Activated CD8-positive, alpha-beta memory T cell treated with anti-CD3 and anti-CD28 coated beads for 36 hours (primary cell): ENCODE measurements at regions not wholly inside any gene's neighbourhood (a gene's known extent, or its start where the extent isn't known, plus 50 kb on each side); places are given as distances from the start of the nearest gene placed in this dataset.

ENCODE experiments used
- CTCF ChIA-PET: fragments of 350-600 bp; sonication (Branson Sonifier 250); formaldehyde crosslinking; loops from one replicate; lab custom pipeline; 2021; ENCODE audit warnings: antibody characterized with exemption; lab: Charles Lee
- POLR2A ChIA-PET: fragments of 350-600 bp; sonication (Branson Sonifier 250); formaldehyde crosslinking; loops from one replicate; lab custom pipeline; 2021; ENCODE audit warnings: antibody characterized with exemption; lab: Charles Lee

- CTCF ChIA-PET = no interaction called here
- POLR2A ChIA-PET = no interaction called here
These were observed 609.2 kb upstream of the BRINP3 start for GRCh38 chr1:191086910-191087309.

GRCh38 chr1:191096405-191096804 is 618.7 kb upstream of the BRINP3 start:
- CTCF ChIA-PET = no interaction called here
- POLR2A ChIA-PET = no interaction called here

- POLR2A ChIA-PET = no interaction called here
These were observed 622.0 kb upstream of the BRINP3 start for GRCh38 chr1:191099696-191100095.

DNA sequence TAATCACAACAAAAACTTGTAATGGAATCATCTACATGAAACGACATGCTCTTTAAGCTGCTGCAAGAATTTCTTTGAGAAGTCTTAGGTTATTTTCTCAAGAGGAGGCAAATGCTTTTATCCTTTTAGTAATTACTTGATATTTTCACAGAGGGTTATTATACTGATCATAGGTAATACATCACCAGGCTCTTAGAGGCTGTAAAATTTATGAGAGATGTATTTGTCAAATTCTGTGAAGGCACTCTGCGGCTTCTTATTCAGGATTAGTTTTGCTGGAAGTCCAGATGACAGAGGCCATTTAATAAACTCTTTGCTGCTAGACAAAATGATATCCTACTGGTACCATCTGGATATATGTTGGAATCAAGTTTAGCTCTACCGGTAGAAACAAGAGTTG is 624.3 kb upstream of the BRINP3 start:
- CTCF ChIA-PET = no interaction called here
- POLR2A ChIA-PET = no interaction called here

More at GRCh38 chr1:191099696-191100095, 622.0 kb upstream of the BRINP3 start:
- CTCF ChIA-PET = no interaction called here

DNA sequence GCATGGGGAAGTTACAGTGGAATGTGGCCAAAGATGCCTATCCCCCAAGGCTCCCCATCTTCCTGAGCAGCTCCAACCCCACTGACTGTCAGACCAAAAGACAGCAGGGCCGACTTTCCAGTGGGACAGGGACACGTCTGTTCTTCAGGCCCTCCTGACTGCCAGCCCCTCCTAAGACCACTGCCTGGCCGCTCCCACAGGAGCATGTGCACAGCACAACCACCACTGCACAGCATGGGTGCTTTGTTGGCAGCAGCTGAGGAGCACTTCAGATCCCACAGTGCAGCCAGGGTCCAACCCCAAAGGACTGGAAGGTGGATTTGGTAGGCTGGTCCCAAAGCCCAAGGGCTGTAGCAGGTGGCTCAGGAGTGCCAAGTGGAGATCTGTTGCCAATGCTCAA is 648.3 kb upstream of the BRINP3 start:
- ChIA-PET POLR2A (no interaction called here), CTCF (no interaction called here)

GRCh38 chr1:191134796-191135195 is 657.1 kb upstream of the BRINP3 start:
- POLR2A ChIA-PET = no interaction called here
- CTCF ChIA-PET = no interaction called here

GRCh38 chr1:191140038-191140437 is 662.4 kb upstream of the BRINP3 start:
- ChIA-PET CTCF (no interaction called here), POLR2A (no interaction called here)

- CTCF ChIA-PET = no interaction called here
These were observed 665.1 kb upstream of the BRINP3 start for GRCh38 chr1:191142748-191143147.

DNA sequence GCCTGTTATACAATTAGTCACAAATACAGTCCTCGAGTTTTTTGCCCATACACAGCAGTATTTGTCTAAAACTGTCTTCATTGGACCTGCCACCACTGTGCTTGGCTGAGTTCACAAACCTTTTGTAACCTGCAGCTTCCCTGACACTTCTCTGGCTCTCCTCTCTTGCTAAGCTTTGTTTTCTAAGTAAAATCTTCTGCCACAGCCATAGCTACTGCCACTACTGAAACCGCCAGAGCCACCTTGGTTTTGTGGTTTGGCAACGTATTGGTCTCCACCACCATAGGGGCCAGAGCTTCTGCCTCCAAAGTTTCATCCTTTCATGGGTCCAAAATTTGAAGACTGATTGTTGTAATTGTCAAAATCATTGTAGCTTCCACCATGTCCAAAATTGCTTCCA is 668.2 kb upstream of the BRINP3 start:
- ChIA-PET POLR2A (no interaction called here), CTCF (no interaction called here)

More at GRCh38 chr1:191142748-191143147, 665.1 kb upstream of the BRINP3 start:
- POLR2A ChIA-PET = no interaction called here

DNA sequence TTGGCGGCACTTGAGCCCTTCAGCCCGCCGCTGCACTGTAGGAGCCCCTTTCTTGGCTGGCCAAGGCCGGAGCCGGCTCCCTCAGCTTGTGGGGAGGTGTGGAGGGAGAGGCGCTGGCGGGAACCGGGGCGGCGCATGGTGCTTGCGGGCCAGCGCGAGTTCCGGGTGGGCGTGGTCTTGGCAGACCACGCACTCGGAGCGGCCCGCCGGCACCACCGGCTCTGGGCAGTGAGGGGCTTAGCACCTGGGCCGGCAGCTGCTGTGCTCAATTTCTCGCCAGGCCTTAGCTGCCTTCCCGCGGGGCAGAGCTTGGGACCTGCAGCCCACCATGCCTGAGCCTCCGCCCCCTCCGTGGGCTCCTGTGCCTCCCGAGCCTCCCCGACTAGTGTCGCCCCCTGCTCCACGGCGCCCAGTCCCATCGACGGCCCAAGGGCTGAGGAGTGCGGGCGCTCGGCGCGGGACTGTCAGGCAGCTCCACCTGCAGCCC is 673.7 kb upstream of the BRINP3 start:
- CTCF ChIA-PET = no interaction called here
- POLR2A ChIA-PET = no interaction called here

DNA sequence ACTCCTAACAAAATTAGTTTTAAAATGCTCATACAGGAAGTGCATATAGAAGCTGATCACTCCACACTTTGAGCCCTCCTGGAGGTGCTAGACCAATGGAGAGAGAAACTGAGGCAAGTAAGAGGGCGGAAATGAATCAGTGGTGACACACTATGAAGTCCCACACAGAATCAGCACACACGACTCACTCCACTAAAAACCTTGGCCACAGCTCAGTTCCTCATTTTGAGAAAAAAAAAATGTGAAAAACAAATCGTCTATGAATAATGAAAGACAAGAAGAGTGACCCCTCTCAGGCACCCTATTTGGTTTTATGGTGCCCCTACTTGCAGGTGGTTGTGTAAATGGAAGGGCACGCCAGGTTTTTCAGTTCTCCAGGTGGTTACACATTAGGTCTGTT is 675.1 kb upstream of the BRINP3 start:
- POLR2A ChIA-PET = no interaction called here
- CTCF ChIA-PET = no interaction called here

- CTCF ChIA-PET = no interaction called here
- POLR2A ChIA-PET = no interaction called here
These were observed 677.5 kb upstream of the BRINP3 start for GRCh38 chr1:191155178-191155577.

- ChIA-PET CTCF (no interaction called here), POLR2A (no interaction called here)
These were observed 683.2 kb upstream of the BRINP3 start for GRCh38 chr1:191160837-191161236.

- CTCF ChIA-PET = no interaction called here
These were observed 685.1 kb upstream of the BRINP3 start for GRCh38 chr1:191162762-191163161.

GRCh38 chr1:191163621-191164020 is 686.0 kb upstream of the BRINP3 start:
- POLR2A ChIA-PET = no interaction called here

More at GRCh38 chr1:191162762-191163161, 685.1 kb upstream of the BRINP3 start:
- POLR2A ChIA-PET = no interaction called here

DNA sequence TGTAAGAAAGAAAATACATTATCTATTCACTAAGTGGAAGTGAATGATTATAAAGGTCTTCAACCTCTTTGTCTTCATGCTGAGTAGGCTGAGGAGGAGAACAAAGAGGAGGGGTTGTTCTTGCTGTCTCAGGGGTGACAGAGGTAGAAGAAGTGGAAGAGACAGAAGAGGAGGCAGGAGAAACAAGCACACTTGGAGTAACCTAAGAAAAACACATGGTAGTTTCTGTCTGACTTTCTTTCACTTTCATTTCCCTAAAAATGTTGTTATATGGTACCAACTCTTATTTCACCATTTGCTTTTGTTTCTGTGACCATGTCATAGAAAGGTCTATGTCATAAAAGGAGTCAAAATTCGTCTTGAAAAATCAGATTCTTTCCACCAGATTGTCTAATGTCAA is 696.6 kb upstream of the BRINP3 start:
- CTCF ChIA-PET = no interaction called here
- POLR2A ChIA-PET = no interaction called here

More at GRCh38 chr1:191163621-191164020, 686.0 kb upstream of the BRINP3 start:
- CTCF ChIA-PET = no interaction called here

DNA sequence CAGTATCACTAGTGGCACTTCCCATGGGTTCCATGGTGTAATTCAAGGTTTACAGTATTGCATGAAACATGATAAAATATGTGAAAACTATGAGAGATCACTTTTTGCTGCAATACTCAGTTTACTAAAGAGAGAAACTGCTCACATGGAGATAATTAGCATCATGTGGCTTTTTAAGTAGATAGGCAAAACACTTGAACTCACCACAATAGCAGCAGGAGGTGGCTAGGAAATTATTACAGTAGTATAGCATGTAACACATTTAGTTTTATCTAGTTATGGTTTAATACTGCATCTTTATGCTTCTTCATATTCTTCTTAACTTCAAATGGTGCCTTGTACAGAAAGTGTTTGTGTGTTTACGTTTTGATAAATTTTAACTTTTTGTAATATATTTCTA is 698.5 kb upstream of the BRINP3 start:
- POLR2A ChIA-PET = no interaction called here
- CTCF ChIA-PET = no interaction called here

DNA sequence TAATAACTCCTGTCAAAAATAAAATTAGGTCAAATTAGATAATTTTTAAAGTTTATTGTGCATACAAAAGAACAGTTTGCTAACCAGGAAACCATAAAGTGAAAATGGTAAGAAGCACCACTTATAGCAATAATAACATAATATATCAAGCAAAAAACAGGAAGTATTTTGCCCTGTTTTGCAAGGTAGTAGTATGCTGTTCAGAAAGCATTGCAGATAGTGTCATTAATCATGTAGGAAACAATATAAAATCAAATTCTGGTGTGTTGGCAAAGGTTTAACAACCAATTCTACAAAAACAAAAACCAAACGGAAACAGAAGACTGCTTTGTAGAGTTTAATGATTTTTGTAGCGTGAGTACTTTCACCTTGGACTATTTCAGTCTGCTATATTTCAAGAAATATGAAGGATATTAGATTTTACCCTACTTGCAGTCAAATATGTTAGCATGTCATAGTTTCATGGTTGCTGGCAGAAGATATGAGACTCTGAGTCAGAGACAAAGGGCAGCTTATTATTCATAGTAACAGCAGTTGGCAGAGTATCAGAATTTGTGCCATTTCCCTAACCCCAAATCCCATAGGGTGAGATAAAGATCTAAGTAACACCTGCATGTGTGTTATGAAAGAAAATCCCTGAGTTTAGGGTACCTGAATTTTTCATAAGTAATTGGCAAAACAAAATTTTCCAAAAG is 729.0 kb upstream of the BRINP3 start:
- CTCF ChIA-PET = no interaction called here
- POLR2A ChIA-PET = no interaction called here

DNA sequence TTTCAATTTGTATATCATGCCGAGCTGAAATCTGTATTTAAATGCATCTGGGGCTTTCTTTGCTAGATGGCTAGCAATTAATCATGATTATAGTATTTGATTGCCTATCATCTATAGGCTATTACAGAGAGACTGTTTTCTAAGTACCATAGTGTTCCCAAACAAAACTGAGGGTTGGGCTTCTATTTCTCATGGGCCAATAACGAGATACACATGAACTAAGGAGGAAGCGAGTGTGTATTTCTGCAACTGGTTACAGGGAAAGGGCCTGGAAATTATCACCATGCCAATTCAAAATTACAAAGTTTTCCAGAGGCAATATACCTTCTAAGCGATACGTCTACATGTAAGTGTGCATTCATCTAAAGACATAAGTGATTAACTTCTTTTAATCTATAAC is 744.5 kb upstream of the BRINP3 start:
- CTCF ChIA-PET = no interaction called here
- POLR2A ChIA-PET = no interaction called here

DNA sequence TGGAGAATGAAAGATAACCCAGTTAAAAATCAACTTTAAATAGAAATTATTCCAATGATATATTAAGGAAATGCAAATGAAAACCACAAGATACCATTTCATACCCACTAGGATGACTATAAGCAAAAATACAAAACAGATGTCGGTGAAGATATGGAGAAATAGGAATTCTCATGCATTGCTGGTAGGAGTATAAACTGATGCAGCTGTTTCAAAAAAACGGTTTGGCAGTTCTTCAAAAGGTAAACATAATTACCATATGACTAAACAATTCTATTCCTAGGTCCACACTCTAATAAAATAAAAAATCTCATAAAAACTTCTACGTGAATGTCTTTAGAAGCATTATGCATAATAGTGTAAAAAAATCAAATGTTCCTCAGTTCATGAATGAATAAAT is 763.3 kb upstream of the BRINP3 start:
- POLR2A ChIA-PET = no interaction called here

GRCh38 chr1:191255354-191256054 is 777.8 kb upstream of the BRINP3 start:
- POLR2A ChIA-PET = no interaction called here
- CTCF ChIA-PET = no interaction called here

More for the DNA sequence above, 763.3 kb upstream of the BRINP3 start:
- CTCF ChIA-PET = no interaction called here
